ENCODE measurements at regions not wholly inside any gene's neighbourhood (a gene's known extent, or its start where the extent isn't known, plus 50 kb on each side); places are given as distances from the start of the nearest gene placed in this dataset.

- no peak overlapping the region for H2BK15ac ChIP-seq (ENCODE audit: low read length)
- H3K23me2 ChIP-seq (ENCODE audit: low read depth, low read length): no peaks in the 10 kb centered on the region
- no peak overlapping the region for H4K91ac ChIP-seq (replicated peaks; ENCODE audit: insufficient read length, low read length)
- H2BK12ac ChIP-seq (ENCODE audit: low read depth, low read length): no peak overlapping the region
- DNase-seq (ENCODE audit: low read depth in 1 of 2, low spot score in 2 of 2) (no peak), FAIRE-seq (no peak)
- no peak overlapping the region for H2BK20ac ChIP-seq (ENCODE audit: low read length)
- H2BK5ac ChIP-seq (ENCODE audit: low read depth, low read length): no peak overlapping the region
- H3K18ac ChIP-seq (ENCODE audit: extremely low read depth, low read length): no peak overlapping the region
- ChIA-PET CTCF (ENCODE audit: partially characterized antibody) (interaction anchor here (0.7 to 1.4 kb wide), 2 partner anchors 13 to 36 kb away, joined by 3 to 5 read pairs; no protein-coding TSS in a partner anchor), POLR2A (ENCODE audit: partially characterized antibody) (no interaction called here)
- no peak overlapping the region for H3K4me3 ChIP-seq (ENCODE audit: extremely low read depth in 1 of 4, insufficient read depth in 2 of 4, low read depth in 3 of 4, low read length in 4 of 4)
- no peaks in the 10 kb centered on the region for H4K20me1 ChIP-seq (replicated peaks in 1 of 2; ENCODE audit: control insufficient read depth in 1 of 2, insufficient read depth in 2 of 2, low read length in 2 of 2)
- H3K4me2 ChIP-seq (ENCODE audit: insufficient read depth in 1 of 2, low read depth in 2 of 2, low read length in 2 of 2): no peak overlapping the region
- H3K56ac ChIP-seq (replicated peaks; ENCODE audit: insufficient read length, low read depth, low read length): no peak overlapping the region
- H3K79me2 ChIP-seq (ENCODE audit: control insufficient read depth in 1 of 2, insufficient read depth in 2 of 2, low read length in 2 of 2): no peaks in the 10 kb centered on the region
- H3K79me1 ChIP-seq (ENCODE audit: low read depth, low read length): no peaks in the 10 kb centered on the region
- no peak overlapping the region for H3K23ac ChIP-seq (ENCODE audit: insufficient read length)
- no peaks in the 10 kb centered on the region for H3K36me3 ChIP-seq (ENCODE audit: control insufficient read depth in 2 of 4, insufficient read depth in 4 of 4, low read length in 3 of 4)
- H3K4ac ChIP-seq (replicated peaks; ENCODE audit: insufficient read length, low read depth, low read length): no peak overlapping the region
- H2BK120ac ChIP-seq (replicated peaks; ENCODE audit: low read depth, low read length): no peak overlapping the region
- no peak overlapping the region for H2AFZ ChIP-seq (ENCODE audit: low read length)
- H2AK5ac ChIP-seq (ENCODE audit: low read depth, low read length): no peak overlapping the region
- H3K4me1 ChIP-seq (replicated peaks in 1 of 4; ENCODE audit: control insufficient read depth in 3 of 4, insufficient read depth in 4 of 4, low read length in 3 of 4): no peaks in the 10 kb centered on the region
- 0 out of 4 replicates have a peak, but pooled peaks cover 0 to 2% of the 10 kb centered on the region in 2 experiments for H3K9me3 ChIP-seq (ENCODE audit: insufficient read depth in 2 of 2, low read depth in 1 of 2, low read length in 1 of 2)
- no peak overlapping the region for H3K27ac ChIP-seq (ENCODE audit: low read depth, low read length)
- H3K9ac ChIP-seq (replicated peaks in 1 of 4; ENCODE audit: extremely low read depth in 1 of 4, low read depth in 3 of 4, low read length in 3 of 4): no peak overlapping the region
- no peak overlapping the region for H3K14ac ChIP-seq (ENCODE audit: insufficient read length)
- no peak overlapping the region for H4K8ac ChIP-seq (ENCODE audit: extremely low read depth, insufficient read depth, low read length)
- no peak overlapping the region for H4K5ac ChIP-seq (ENCODE audit: insufficient read length, low read depth, low read length)
- H3K27me3 ChIP-seq (replicated peaks in 1 of 4; ENCODE audit: control insufficient read depth in 3 of 4, extremely low read depth in 1 of 4, insufficient read depth in 3 of 4, low read length in 3 of 4): no peaks in the 10 kb centered on the region
- WGBS, 2 experiments (ENCODE audit: extremely low coverage in 1 of 2, insufficient coverage in 1 of 2, insufficient read length in 1 of 2, insufficient replicate concordance in 2 of 2, low coverage in 1 of 2, low lambda C conversion rate in 2 of 2, missing lambda C conversion rate in 1 of 2): 84% methylated on average over 3 of the region's 3 CpGs; no CpG with 5 or more reads in 1 of the 2 experiments
- TF ChIP-seq HDAC6 (IDR thresholded peaks at IDR 0.05; ENCODE audit: low read depth, low read length) (no peak), SIX5 (IDR thresholded peaks at IDR 0.05; ENCODE audit: low read depth, low read length) (no peak), NANOG (IDR thresholded peaks at IDR 0.05; ENCODE audit: insufficient read depth, low read depth, low read length, poor library complexity, severe bottlenecking) (no peak), RAD21 (IDR thresholded peaks at IDR 0.05 in 1 of 2, conservative IDR thresholded peaks at IDR 0.05 in 1 of 2; ENCODE audit: low read depth in 2 of 2, low read length in 2 of 2) (no peak), SP1 (IDR thresholded peaks at IDR 0.05; ENCODE audit: low read depth, low read length) (no peak), EP300 (IDR thresholded peaks at IDR 0.05; ENCODE audit: borderline replicate concordance in 1 of 2, low read depth in 2 of 2, low read length in 2 of 2) (no peak), RBBP5 (IDR thresholded peaks at IDR 0.05; ENCODE audit: borderline replicate concordance, low read depth, low read length) (no peak), ATF2 (IDR thresholded peaks at IDR 0.05; ENCODE audit: low read length) (no peak), EZH2 (IDR thresholded peaks at IDR 0.05; ENCODE audit: low read depth, low read length, severe bottlenecking) (no peak)
- TF ChIP-seq, protein P1, sequence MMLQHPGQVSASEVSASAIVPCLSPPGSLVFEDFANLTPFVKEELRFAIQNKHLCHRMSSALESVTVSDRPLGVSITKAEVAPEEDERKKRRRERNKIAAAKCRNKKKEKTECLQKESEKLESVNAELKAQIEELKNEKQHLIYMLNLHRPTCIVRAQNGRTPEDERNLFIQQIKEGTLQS (IDR thresholded peaks at IDR 0.05; ENCODE audit: insufficient read depth, low read depth, low read length): no peak
These were observed 426.1 kb upstream of the FANCL start for GRCh38 chr2:58667137-58667774.
